K562 (cell line): ENCODE measurements at regions not wholly inside any gene's neighbourhood (a gene's known extent, or its start where the extent isn't known, plus 50 kb on each side); places are given as distances from the start of the nearest gene placed in this dataset.

Experiments used
- ATAC-seq: fragments of 200-7000 bp; cut with Tn5 transposase; 3 replicates; pipeline ENCODE4 v1.9.1; 2020; ENCODE audit warnings: moderate library complexity
- BruUV-seq: library from RNA; stranded (reverse); fragments of 400-500 nt; replicated peaks from 2 replicates; lab custom pipeline; 2021; lab: Mats Ljungman, UMichigan
- CTCF ChIA-PET: fragments of 300-600 bp; formaldehyde crosslinking; extraction: SDS; loops from one replicate; lab custom pipeline; 2021; ENCODE audit warnings: low intra/inter-chr PET ratio; lab: Yijun Ruan, JAX
- POLR2A ChIA-PET: fragments of 300-600, 350-650 bp; sonication (Branson Sonifier 250); formaldehyde crosslinking; extraction: SDS; loops from one replicate; lab custom pipeline; 2021; ENCODE audit warnings: antibody characterized with exemption, inconsistent platforms; lab: Yijun Ruan, JAX
- DNase-seq, 4 experiments: peaks; one replicate each; pipeline versions ENCODE4 v3.0.0 to v3.0.0-alpha.2; 2011 to 2018; ENCODE audit warnings: low spot score in 3 of 4, mixed read lengths in 3 of 4; ENCODE audit errors: extremely low read depth in 1 of 4
- FAIRE-seq: peaks from 2 replicates; lab custom pipeline; 2011; peaks lifted over from hg19 to GRCh38; lab: Jason Lieb, UNC
- H2AFZ ChIP-seq: 2 replicates; pipeline ENCODE4 v1.6.0; 2011; ENCODE audit warnings: low read depth, low read length, control low read depth, inconsistent platforms
- H3K27ac ChIP-seq: fragments of 200-600 bp; 3 replicates; pipeline ENCODE4 v1.8.0; 2011; ENCODE audit warnings: low read depth, mild to moderate bottlenecking, control low read depth, inconsistent platforms, low read length, moderate library complexity, mixed read lengths; ENCODE audit errors: extremely low read depth
- H3K27me3 ChIP-seq, 2 experiments: fragments of 300-600 bp in 1 of 2; 2 replicates in 1 of 2; 3 replicates in 1 of 2; pipeline versions ENCODE4 v1.6.0 to v1.8.0; 2011; ENCODE audit warnings: inconsistent platforms in 2 of 2, low read length in 2 of 2, mild to moderate bottlenecking in 1 of 2, mixed read lengths in 1 of 2, moderate library complexity in 1 of 2; ENCODE audit not compliant: control insufficient read depth in 2 of 2, insufficient read depth in 2 of 2
- H3K36me3 ChIP-seq: fragments of 300-600 bp; 3 replicates; pipeline ENCODE4 v1.8.0; 2011; ENCODE audit warnings: mild to moderate bottlenecking, low read length, inconsistent platforms; ENCODE audit not compliant: control insufficient read depth, insufficient read depth
- H3K4me1 ChIP-seq, 2 experiments: fragments of 200-600 bp in 1 of 2; replicated peaks in 1 of 2; 2 replicates in 1 of 2; 3 replicates in 1 of 2; pipeline versions ENCODE4 v1.5.1 to v1.8.0; 2011; ENCODE audit warnings: inconsistent platforms in 2 of 2, low read length in 2 of 2, mild to moderate bottlenecking in 1 of 2, mixed read lengths in 1 of 2, moderate library complexity in 1 of 2; ENCODE audit not compliant: control insufficient read depth in 2 of 2, insufficient read depth in 2 of 2
- H3K4me2 ChIP-seq: 2 replicates; pipeline ENCODE4 v1.6.1; 2011; ENCODE audit warnings: low read length, control low read depth, inconsistent platforms, mixed read lengths; ENCODE audit not compliant: insufficient read depth
- H3K4me3 ChIP-seq: fragments of 200-600 bp; sonication (generic), shearing (Covaris generic); 2 replicates; pipeline ENCODE4 v1.5.1; 2016; ENCODE audit warnings: control low read depth, inconsistent platforms
- H3K79me2 ChIP-seq: fragments of 200-600 bp; 3 replicates; pipeline ENCODE4 v1.8.0; 2011; ENCODE audit warnings: low read length, inconsistent platforms; ENCODE audit not compliant: control insufficient read depth, insufficient read depth
- H3K9ac ChIP-seq, 2 experiments: 2 replicates each; pipeline versions ENCODE4 v1.6.0 to v1.6.1; 2011; ENCODE audit warnings: low read depth in 2 of 2, low read length in 2 of 2, control low read depth in 1 of 2, inconsistent platforms in 1 of 2, mild to moderate bottlenecking in 1 of 2, mixed read lengths in 1 of 2; ENCODE audit not compliant: insufficient read depth in 1 of 2
- H3K9me1 ChIP-seq: one replicate; pipeline ENCODE4 v1.6.0; 2011; ENCODE audit warnings: inconsistent platforms, mild to moderate bottlenecking, low read length, moderate library complexity; ENCODE audit not compliant: control insufficient read depth, insufficient read depth
- H3K9me3 ChIP-seq: replicated peaks from 2 replicates; pipeline ENCODE4 v1.5.1; 2011; ENCODE audit warnings: low read depth, low read length, inconsistent platforms; ENCODE audit not compliant: control insufficient read depth, insufficient read depth
- H4K20me1 ChIP-seq: replicated peaks from 2 replicates; pipeline ENCODE4 v1.6.1; 2011; ENCODE audit warnings: low read length, inconsistent platforms, mixed read lengths; ENCODE audit not compliant: control insufficient read depth, insufficient read depth
- HMGXB4 ChIP-seq: sonication (generic); formaldehyde crosslinking; IDR thresholded peaks from 2 replicates; pipeline ENCODE4 v1.8.1; 2023; ENCODE audit warnings: mild to moderate bottlenecking, missing genetic modification reagents
- HNRNPUL1 ChIP-seq: fragments of 200-400 bp; formaldehyde crosslinking; IDR thresholded peaks from 2 replicates; pipeline ENCODE4 v1.6.1; 2017; ENCODE audit warnings: low read length
- PHF20 ChIP-seq: fragments of 450-650 bp; IDR thresholded peaks from 2 replicates; pipeline ENCODE4 v1.6.1; 2018; ENCODE audit not compliant: partially characterized antibody
- TRIM28 ChIP-seq: fragments of 450-650 bp; IDR thresholded peaks from 2 replicates; pipeline ENCODE4 v1.6.1; 2017
- XRCC4 ChIP-seq: IDR thresholded peaks from one replicate; pipeline ENCODE4 v1.6.1; 2011; ENCODE audit not compliant: insufficient read depth, insufficient read length; ENCODE audit errors: extremely low read depth
- ZNF253 ChIP-seq: fragments of 250-450 bp; sonication (Bioruptor Pico); conservative IDR thresholded peaks from 2 replicates; pipeline ENCODE4 v1.6.1; 2021; ENCODE audit warnings: mild to moderate bottlenecking
- ZNF384 ChIP-seq: IDR thresholded peaks from 2 replicates; pipeline ENCODE4 v1.6.1; 2012; ENCODE audit warnings: low read depth, low read length, improper control_type of control experiment
- ZNF79 ChIP-seq: fragments of 250-450 bp; sonication (Bioruptor Pico); IDR thresholded peaks from 2 replicates; pipeline ENCODE4 v1.4.0; 2020; ENCODE audit warnings: low read depth, mild to moderate bottlenecking, moderate library complexity
- WGBS: fragments of 100-300 bp; shearing (Covaris generic); methylation state at CpG from one replicate; pipeline ENCODE4 v1.1.6; 2016; ENCODE audit warnings: low coverage, mixed read lengths; ENCODE audit not compliant: insufficient coverage; ENCODE audit errors: missing lambda C conversion rate; 5-methylcytosine and 5-hydroxymethylcytosine counted together
- in situ Hi-C: fragments of 300-500 bp; cut with MboI; formaldehyde crosslinking; loops from 4 replicates; pipeline ENCODE4 v1.15.0; 2018; ENCODE audit warnings: inconsistent platforms, mixed read lengths
- intact Hi-C: fragments of 100-400 bp; cut with micrococcal nuclease; formaldehyde crosslinking; loops from 2 replicates; pipeline ENCODE4 v1.14.2; 2022
- TF ChIP-seq, protein P1 (sequence below): sonication (generic); formaldehyde crosslinking; IDR thresholded peaks from 2 replicates; pipeline ENCODE4 v1.8.0; 2022; ENCODE audit warnings: mild to moderate bottlenecking, low read depth, missing genetic modification reagents

DNA sequence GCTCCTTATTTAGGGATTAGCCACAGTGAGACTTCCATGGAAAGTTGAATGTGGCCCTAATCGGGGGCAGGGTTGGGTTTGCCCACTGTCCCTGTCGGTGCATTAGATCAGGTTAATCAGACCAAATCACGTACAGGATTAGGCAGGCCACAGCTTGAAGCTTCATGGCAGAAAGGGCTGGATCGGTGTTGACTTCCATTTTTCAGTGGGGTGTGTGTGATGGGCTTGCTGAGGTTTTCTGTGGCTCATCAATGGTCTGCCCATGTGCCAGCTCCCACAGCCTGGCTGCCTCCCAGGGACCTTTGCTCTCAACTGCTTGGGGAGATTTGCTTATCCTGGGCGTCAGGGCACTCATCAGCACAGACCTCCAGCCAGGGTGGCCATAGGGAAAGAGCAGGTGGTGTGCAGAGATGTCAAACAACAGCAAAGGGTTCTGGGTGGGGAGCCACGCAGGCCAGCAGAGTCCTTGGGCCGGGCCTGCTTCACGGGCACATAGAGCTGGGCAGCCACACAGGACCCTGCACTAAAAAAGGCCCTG lies 130.7 kb downstream of the TFAP2C start:
- BruUV-seq = no TSS peak
- no peaks in the 10 kb centered on the region for H4K20me1 ChIP-seq
- H3K9me3 ChIP-seq = no peaks in the 10 kb centered on the region
- H3K27me3 ChIP-seq = no peaks in the 10 kb centered on the region
- intact Hi-C loops (no loop called here), in situ Hi-C loops (no loop called here)
- H3K4me1 ChIP-seq = no peaks in the 10 kb centered on the region
- H3K9ac ChIP-seq = no peak overlapping the region
- no peak overlapping the region for H2AFZ ChIP-seq
- no peak overlapping the region for H3K4me3 ChIP-seq
- POLR2A ChIA-PET = no interaction called here
- CTCF ChIA-PET = no interaction called here
- FAIRE-seq = no peak
- no peak overlapping the region for H3K27ac ChIP-seq
- TF ChIP-seq TRIM28 (no peak), XRCC4 (no peak), ZNF384 (no peak), ZNF253 (CRISPR knock-in tag) (no peak), HMGXB4 (CRISPR knock-in tag) (no peak), HNRNPUL1 (no peak), PHF20 (no peak), ZNF79 (CRISPR knock-in tag) (no peak)
- TF ChIP-seq, protein P1, sequence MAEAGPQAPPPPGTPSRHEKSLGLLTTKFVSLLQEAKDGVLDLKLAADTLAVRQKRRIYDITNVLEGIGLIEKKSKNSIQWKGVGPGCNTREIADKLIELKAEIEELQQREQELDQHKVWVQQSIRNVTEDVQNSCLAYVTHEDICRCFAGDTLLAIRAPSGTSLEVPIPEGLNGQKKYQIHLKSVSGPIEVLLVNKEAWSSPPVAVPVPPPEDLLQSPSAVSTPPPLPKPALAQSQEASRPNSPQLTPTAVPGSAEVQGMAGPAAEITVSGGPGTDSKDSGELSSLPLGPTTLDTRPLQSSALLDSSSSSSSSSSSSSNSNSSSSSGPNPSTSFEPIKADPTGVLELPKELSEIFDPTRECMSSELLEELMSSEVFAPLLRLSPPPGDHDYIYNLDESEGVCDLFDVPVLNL = no peak
- no peaks in the 10 kb centered on the region for H3K36me3 ChIP-seq
- H3K9me1 ChIP-seq = no peaks in the 10 kb centered on the region
- H3K79me2 ChIP-seq = no peaks in the 10 kb centered on the region
- no peak for DNase-seq
- WGBS = 1% methylated on average over 8 of the region's 8 CpGs
- ATAC-seq = no peak
- H3K4me2 ChIP-seq = no peak overlapping the region
